Spinal cord (tissue), 9 donors: ENCODE measurements at regions not wholly inside any gene's neighbourhood (a gene's known extent, or its start where the extent isn't known, plus 50 kb on each side); places are given as distances from the start of the nearest gene placed in this dataset.

Experiments
- DNase-seq, 6 donors: peaks; one replicate each; pipeline versions ENCODE4 v3.0.0 to v3.0.0-alpha.2; 2013 to 2015; ENCODE audit warnings: low spot score in 6 of 6, low read depth in 4 of 6
- H3K27ac ChIP-seq: one replicate; pipeline ENCODE4 v1.5.1; 2013; ENCODE audit warnings: low read depth, low read length, control low read depth
- H3K27me3 ChIP-seq: one replicate; pipeline ENCODE4 v1.6.1; 2013; ENCODE audit warnings: low read length; ENCODE audit not compliant: control insufficient read depth, insufficient read depth
- H3K36me3 ChIP-seq: one replicate; pipeline ENCODE4 v1.6.1; 2013; ENCODE audit warnings: low read length; ENCODE audit not compliant: control insufficient read depth, insufficient read depth
- H3K4me1 ChIP-seq: one replicate; pipeline ENCODE4 v1.6.1; 2013; ENCODE audit warnings: low read length; ENCODE audit not compliant: control insufficient read depth, insufficient read depth
- H3K4me3 ChIP-seq: one replicate; pipeline ENCODE4 v1.5.1; 2013; ENCODE audit warnings: low read depth, low read length, control low read depth
- H3K9me3 ChIP-seq: one replicate; pipeline ENCODE4 v1.6.1; 2013; ENCODE audit warnings: low read length; ENCODE audit not compliant: control insufficient read depth, insufficient read depth
- WGBS: methylation state at CpG from one replicate; pipeline ENCODE4 v1.1.5; 2013; ENCODE audit warnings: missing lambda C conversion rate; ENCODE audit not compliant: insufficient coverage; 5-methylcytosine and 5-hydroxymethylcytosine counted together
- donor health status: healthy.

DNA sequence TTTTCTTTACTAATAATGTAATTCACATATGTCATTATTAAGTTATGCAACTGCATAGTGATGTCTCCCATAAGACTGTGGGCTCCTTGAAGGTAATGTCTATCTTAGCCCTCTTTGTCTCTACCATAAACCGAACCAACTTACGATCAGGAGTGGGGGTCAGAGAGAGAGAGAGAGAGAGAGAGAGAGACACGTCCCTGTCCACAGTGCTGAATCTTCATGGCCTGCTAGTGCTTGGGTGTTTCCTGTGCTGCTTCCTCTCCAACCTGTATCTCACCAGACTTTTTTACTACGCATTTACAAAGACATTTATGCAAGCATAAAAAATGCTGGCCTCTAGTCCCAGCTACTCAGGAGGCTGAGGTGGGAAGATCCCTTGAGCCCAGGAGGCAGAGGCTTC is 52.2 kb upstream of the HAPSTR1 start:
- Histone ChIP-seq H3K27ac (no peak overlapping the region), H3K27me3 (no peaks in the 10 kb centered on the region), H3K4me1 (no peaks in the 10 kb centered on the region), H3K9me3 (no peaks in the 10 kb centered on the region), H3K36me3 (no peaks in the 10 kb centered on the region), H3K4me3 (no peak overlapping the region)
- no CpG with 5 or more reads among the region's 4 CpGs for WGBS
- DNase-seq = no peak

- Histone ChIP-seq H3K36me3 (no peaks in the 10 kb centered on the region), H3K4me3 (no peak overlapping the region), H3K4me1 (no peaks in the 10 kb centered on the region), H3K9me3 (no peaks in the 10 kb centered on the region), H3K27ac (no peak overlapping the region), H3K27me3 (no peaks in the 10 kb centered on the region)
- no CpG with 5 or more reads among the region's 12 CpGs for WGBS
- peak in 1 of 6 donors; percentile 20 for DNase-seq
Observed at GRCh38 chr16:9040800-9041412, 50.5 kb upstream of the HAPSTR1 start.
